A673 (cell line): ENCODE measurements at regions not wholly inside any gene's neighbourhood (a gene's known extent, or its start where the extent isn't known, plus 50 kb on each side); places are given as distances from the start of the nearest gene placed in this dataset.

Experiments used
- BruUV-seq: library from RNA; stranded (reverse); fragments of 400-500 nt; replicated peaks from 2 replicates; lab custom pipeline; 2021; lab: Mats Ljungman, UMichigan
- CTCF ChIA-PET: fragments of 300-600 bp; sonication (Branson Sonifier 250); formaldehyde crosslinking; loops from one replicate; lab custom pipeline; 2022; ENCODE audit warnings: antibody characterized with exemption; lab: Charles Lee
- POLR2A ChIA-PET: fragments of 300-600 bp; sonication (Branson Sonifier 250); formaldehyde crosslinking; loops from one replicate; lab custom pipeline; 2022; ENCODE audit warnings: antibody characterized with exemption; ENCODE audit not compliant: low non-redundant PET; lab: Charles Lee
- DNase-seq: peaks from one replicate; pipeline ENCODE4 v3.0.0-alpha.2; 2015; ENCODE audit warnings: low spot score
- H3K27ac ChIP-seq: fragments of 200-600 bp; sonication (generic); 2 replicates; pipeline ENCODE4 v1.5.1; 2016; ENCODE audit warnings: mixed run types, low read depth, mild to moderate bottlenecking, mixed read lengths, antibody characterized with exemption, low read length; ENCODE audit not compliant: poor library complexity, severe bottlenecking
- H3K27me3 ChIP-seq: fragments of 200-600 bp; sonication (generic); replicated peaks from 2 replicates; pipeline ENCODE4 v1.6.1; 2017; ENCODE audit warnings: mixed run types, low read depth, mild to moderate bottlenecking, mixed read lengths, antibody characterized with exemption, low read length; ENCODE audit not compliant: insufficient read depth, poor library complexity
- H3K36me3 ChIP-seq: fragments of 200-600 bp; sonication (generic); 2 replicates; pipeline ENCODE4 v1.6.1; 2016; ENCODE audit warnings: mixed run types, mild to moderate bottlenecking, mixed read lengths, antibody characterized with exemption, low read length; ENCODE audit not compliant: insufficient read depth, poor library complexity, severe bottlenecking
- H3K4me1 ChIP-seq: fragments of 200-600 bp; sonication (generic); 2 replicates; pipeline ENCODE4 v1.6.1; 2017; ENCODE audit warnings: mixed run types, mild to moderate bottlenecking, mixed read lengths, antibody characterized with exemption, low read length; ENCODE audit not compliant: insufficient read depth, poor library complexity, severe bottlenecking
- H3K4me3 ChIP-seq: fragments of 200-600 bp; sonication (generic); 2 replicates; pipeline ENCODE4 v1.5.1; 2016; ENCODE audit warnings: low read depth, mixed run types, mild to moderate bottlenecking, mixed read lengths, low read length; ENCODE audit not compliant: poor library complexity, severe bottlenecking
- H3K9me3 ChIP-seq: fragments of 200-600 bp; sonication (generic); 2 replicates; pipeline ENCODE4 v1.6.1; 2016; ENCODE audit warnings: mixed run types, low read depth, mild to moderate bottlenecking, mixed read lengths, antibody characterized with exemption, low read length; ENCODE audit not compliant: poor library complexity, severe bottlenecking
- EZH2 ChIP-seq: fragments of 200-600 bp; sonication (generic); IDR thresholded peaks from 2 replicates; pipeline ENCODE4 v1.6.1; 2017; ENCODE audit warnings: borderline replicate concordance, low read depth, mild to moderate bottlenecking, mixed read lengths, antibody characterized with exemption, low read length; ENCODE audit not compliant: poor library complexity, severe bottlenecking
- intact Hi-C: fragments of 100-400 bp; cut with micrococcal nuclease; formaldehyde crosslinking; loops from one replicate; pipeline ENCODE4 v1.10.0; 2022; ENCODE audit not compliant: unreplicated experiment
- TF ChIP-seq, protein P1 (sequence below): fragments of 300-800, 200-600 bp; sonication (generic); conservative IDR thresholded peaks from 2 replicates; pipeline ENCODE4 v1.5.1; 2017; ENCODE audit warnings: low read depth, mild to moderate bottlenecking, antibody characterized with exemption, low read length, moderate library complexity, mixed read lengths

DNA sequence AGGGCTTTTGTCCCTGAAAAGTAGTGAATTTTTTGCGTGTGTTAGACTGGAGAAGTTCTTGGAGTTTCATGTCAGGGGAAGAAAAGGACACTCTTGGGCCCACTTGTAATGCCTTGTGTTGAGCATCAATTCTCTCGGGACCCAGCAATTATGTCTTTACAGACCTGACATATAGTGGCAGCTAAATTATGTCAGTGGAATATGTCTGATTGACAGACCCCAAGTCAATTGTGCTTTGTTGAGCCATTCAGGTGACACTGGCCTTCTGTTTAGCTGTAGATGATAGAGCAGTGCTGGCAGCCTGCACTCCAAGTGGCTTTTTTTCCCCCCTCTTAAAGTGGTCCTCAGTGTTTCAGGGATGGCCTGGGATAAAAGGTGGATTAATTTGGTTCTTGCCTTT is 112.1 kb upstream of the AGBL1 start:
- ChIA-PET CTCF (no interaction called here), POLR2A (no interaction called here)
- no peak for DNase-seq
- H3K36me3 ChIP-seq: no peaks in the 10 kb centered on the region
- intact Hi-C loops: no loop called here
- H3K27me3 ChIP-seq: no peaks in the 10 kb centered on the region
- H3K4me1 ChIP-seq: no peaks in the 10 kb centered on the region
- TF ChIP-seq EZH2: no peak
- TF ChIP-seq, protein P1, sequence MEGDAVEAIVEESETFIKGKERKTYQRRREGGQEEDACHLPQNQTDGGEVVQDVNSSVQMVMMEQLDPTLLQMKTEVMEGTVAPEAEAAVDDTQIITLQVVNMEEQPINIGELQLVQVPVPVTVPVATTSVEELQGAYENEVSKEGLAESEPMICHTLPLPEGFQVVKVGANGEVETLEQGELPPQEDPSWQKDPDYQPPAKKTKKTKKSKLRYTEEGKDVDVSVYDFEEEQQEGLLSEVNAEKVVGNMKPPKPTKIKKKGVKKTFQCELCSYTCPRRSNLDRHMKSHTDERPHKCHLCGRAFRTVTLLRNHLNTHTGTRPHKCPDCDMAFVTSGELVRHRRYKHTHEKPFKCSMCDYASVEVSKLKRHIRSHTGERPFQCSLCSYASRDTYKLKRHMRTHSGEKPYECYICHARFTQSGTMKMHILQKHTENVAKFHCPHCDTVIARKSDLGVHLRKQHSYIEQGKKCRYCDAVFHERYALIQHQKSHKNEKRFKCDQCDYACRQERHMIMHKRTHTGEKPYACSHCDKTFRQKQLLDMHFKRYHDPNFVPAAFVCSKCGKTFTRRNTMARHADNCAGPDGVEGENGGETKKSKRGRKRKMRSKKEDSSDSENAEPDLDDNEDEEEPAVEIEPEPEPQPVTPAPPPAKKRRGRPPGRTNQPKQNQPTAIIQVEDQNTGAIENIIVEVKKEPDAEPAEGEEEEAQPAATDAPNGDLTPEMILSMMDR: no peak
- H3K9me3 ChIP-seq: no peaks in the 10 kb centered on the region
- no peak overlapping the region for H3K4me3 ChIP-seq
- no TSS peak for BruUV-seq
- no peak overlapping the region for H3K27ac ChIP-seq

DNA sequence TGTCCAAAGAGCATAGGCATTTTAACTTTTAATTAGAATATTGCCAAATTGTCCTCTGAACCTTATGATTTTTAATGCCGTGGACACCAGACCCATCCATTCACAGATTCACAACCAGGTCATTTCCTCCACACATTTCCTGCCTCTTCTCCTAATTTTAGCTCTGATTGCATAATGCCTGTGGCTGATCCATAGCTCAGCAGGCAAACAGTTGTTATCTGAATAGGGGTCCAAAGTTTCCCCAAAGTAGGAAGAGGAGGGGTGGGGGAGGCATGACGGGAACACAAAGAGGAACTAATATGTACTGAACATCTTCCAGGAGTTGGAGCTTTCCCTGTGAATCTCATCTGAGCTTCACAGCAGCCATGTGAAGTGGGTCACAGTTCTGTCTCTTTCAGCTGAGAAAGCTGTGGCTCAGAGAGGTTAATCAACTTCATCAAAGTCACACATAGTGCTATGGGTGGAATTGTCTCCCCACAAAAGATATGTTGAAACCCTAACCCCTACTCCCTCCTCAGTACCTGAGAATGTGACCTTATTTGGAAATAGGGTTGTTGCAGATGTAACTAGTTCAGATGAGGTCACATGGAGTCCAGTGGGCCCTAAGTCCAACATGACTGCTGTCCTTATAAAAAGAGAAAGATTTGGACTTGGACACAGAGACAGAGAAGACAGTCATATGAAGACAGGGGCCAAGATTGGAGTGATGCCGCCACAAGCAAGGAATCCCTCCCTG is 106.7 kb upstream of the AGBL1 start:
- Histone ChIP-seq H3K27ac (no peak overlapping the region), H3K4me1 (no peaks in the 10 kb centered on the region), H3K9me3 (no peaks in the 10 kb centered on the region), H3K27me3 (peaks cover 23% of the 10 kb centered on the region), H3K4me3 (no peak overlapping the region), H3K36me3 (no peaks in the 10 kb centered on the region)
- intact Hi-C loops: no loop called here
- BruUV-seq: no TSS peak
- TF ChIP-seq, protein P1: no peak
- TF ChIP-seq EZH2: no peak
- POLR2A ChIA-PET: no interaction called here
- no peak for DNase-seq
- CTCF ChIA-PET: no interaction called here

DNA sequence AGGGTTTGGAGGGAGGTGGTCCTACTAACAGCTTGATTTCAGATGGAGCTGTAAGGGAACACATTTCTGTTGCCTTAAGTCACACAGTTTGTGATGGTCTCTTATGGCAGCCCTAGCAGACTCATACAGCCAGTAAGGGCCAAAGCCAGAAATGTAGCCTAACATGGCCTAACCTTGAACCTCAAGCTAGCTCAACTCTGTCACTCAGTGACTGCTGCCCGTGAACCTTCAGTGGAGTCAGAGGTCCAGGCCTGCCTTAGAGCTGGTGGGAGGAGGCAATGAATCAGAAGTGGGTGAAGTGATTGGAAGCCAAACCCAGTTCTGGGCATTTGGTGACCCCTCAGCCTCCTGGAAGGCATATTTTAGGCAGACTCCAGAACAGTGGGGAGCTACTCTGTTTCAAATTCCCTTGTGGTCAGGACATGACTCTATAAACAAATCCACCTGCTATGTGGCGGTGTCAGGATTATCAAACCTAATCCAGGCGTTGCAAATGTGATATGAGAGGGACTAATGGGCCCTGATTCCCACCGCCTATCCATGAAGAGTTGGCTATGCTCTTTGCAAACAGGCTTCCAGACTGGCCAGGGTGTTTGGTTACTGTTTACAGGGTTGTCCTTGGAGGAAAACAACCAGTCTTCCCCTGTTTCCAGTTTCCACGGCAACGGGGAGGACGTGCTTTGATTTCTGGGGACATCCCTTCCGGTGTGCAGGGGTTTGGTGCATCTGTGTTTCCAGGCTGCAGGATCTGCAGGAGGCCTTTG is 105.9 kb upstream of the AGBL1 start:
- H3K27ac ChIP-seq: no peak overlapping the region
- TF ChIP-seq EZH2: no peak
- TF ChIP-seq, protein P1: no peak
- intact Hi-C loops: no loop called here
- H3K27me3 ChIP-seq: peaks cover 29% of the 10 kb centered on the region
- no peak overlapping the region for H3K4me3 ChIP-seq
- H3K36me3 ChIP-seq: no peaks in the 10 kb centered on the region
- DNase-seq: no peak
- ChIA-PET POLR2A (no interaction called here), CTCF (no interaction called here)
- no peaks in the 10 kb centered on the region for H3K9me3 ChIP-seq
- H3K4me1 ChIP-seq: no peaks in the 10 kb centered on the region
- BruUV-seq: no TSS peak
